ENCODE measurements at regions not wholly inside any gene's neighbourhood (a gene's known extent, or its start where the extent isn't known, plus 50 kb on each side); places are given as distances from the start of the nearest gene placed in this dataset.
"Not testable (repeated sequence)": the region's sequence is repeated elsewhere in the genome, so short reads cannot be mapped to it uniquely, and the experiment has no call there.

GRCh38 chr11:81237139-81237538 is 1496.5 kb downstream of the FAM181B start:
- no peak for DNase-seq

- not testable (repeated sequence) for DNase-seq
Observed at GRCh38 chr11:81227409-81227808, 1506.3 kb downstream of the FAM181B start.

GRCh38 chr11:81224396-81224795 is 1509.3 kb downstream of the FAM181B start:
- no peak for DNase-seq

- no peak for DNase-seq
Observed at GRCh38 chr11:81222491-81222890, 1511.2 kb downstream of the FAM181B start.

- no peak for DNase-seq
Observed at GRCh38 chr11:81220146-81220895, 1513.3 kb downstream of the FAM181B start.

- no peak for DNase-seq
Observed at GRCh38 chr11:81219661-81220060, 1514.0 kb downstream of the FAM181B start.

GRCh38 chr11:81218440-81218839 is 1515.2 kb downstream of the FAM181B start:
- DNase-seq: no peak

- no peak for DNase-seq
Observed at GRCh38 chr11:81211050-81211449, 1522.6 kb downstream of the FAM181B start.

GRCh38 chr11:81207421-81208054 is 1526.1 kb downstream of the FAM181B start:
- DNase-seq: no peak

- DNase-seq: no peak
Observed at GRCh38 chr11:81203876-81204275, 1529.8 kb downstream of the FAM181B start.

GRCh38 chr11:81197396-81197795 is 1536.3 kb downstream of the FAM181B start:
- no peak for DNase-seq

- DNase-seq: no peak
Observed at GRCh38 chr11:81192516-81192915, 1541.1 kb downstream of the FAM181B start.

GRCh38 chr11:81190546-81190945 is 1543.1 kb downstream of the FAM181B start:
- DNase-seq: no peak

- not testable (repeated sequence) for DNase-seq
Observed at GRCh38 chr11:81187033-81187432, 1546.6 kb downstream of the FAM181B start.

- no peak for DNase-seq
Observed at GRCh38 chr11:81174646-81175330, 1558.9 kb downstream of the FAM181B start.

GRCh38 chr11:81165164-81165563 is 1568.5 kb downstream of the FAM181B start:
- no peak for DNase-seq

- DNase-seq: no peak
Observed at GRCh38 chr11:81159900-81160299, 1573.8 kb downstream of the FAM181B start.

- no peak for DNase-seq
Observed at GRCh38 chr11:81135570-81135969, 1598.1 kb downstream of the FAM181B start.

- no peak for DNase-seq
Observed at GRCh38 chr11:81129618-81130017, 1604.0 kb downstream of the FAM181B start.

GRCh38 chr11:81112718-81113117 is 1620.9 kb downstream of the FAM181B start:
- DNase-seq: no peak

- no peak for DNase-seq
Observed at GRCh38 chr11:81104051-81104450, 1629.6 kb downstream of the FAM181B start.

GRCh38 chr11:81098471-81098870 is 1635.2 kb downstream of the FAM181B start:
- DNase-seq: no peak

GRCh38 chr11:81092522-81092921 is 1641.1 kb downstream of the FAM181B start:
- DNase-seq: no peak

- DNase-seq: no peak
Observed at GRCh38 chr11:81089242-81089641, 1644.4 kb downstream of the FAM181B start.
